Urinary bladder (tissue), 3 donors: ENCODE measurements at regions not wholly inside any gene's neighbourhood (a gene's known extent, or its start where the extent isn't known, plus 50 kb on each side); places are given as distances from the start of the nearest gene placed in this dataset.

Experiments used
- DNase-seq: peaks from one replicate; pipeline ENCODE4 v3.0.0-alpha.2; 2015; ENCODE audit errors: extremely low spot score
- H3K27ac ChIP-seq: one replicate; pipeline ENCODE4 v1.5.1; 2013; ENCODE audit warnings: low read depth, mild to moderate bottlenecking, moderate library complexity
- H3K36me3 ChIP-seq: one replicate; pipeline ENCODE4 v1.6.1; 2013; ENCODE audit warnings: mild to moderate bottlenecking, moderate library complexity; ENCODE audit not compliant: insufficient read depth
- H3K4me1 ChIP-seq: one replicate; pipeline ENCODE4 v1.6.1; 2013; ENCODE audit warnings: mild to moderate bottlenecking, moderate library complexity; ENCODE audit not compliant: insufficient read depth
- H3K4me3 ChIP-seq: one replicate; pipeline ENCODE4 v1.5.1; 2013; ENCODE audit warnings: low read depth, low read length
- WGBS: extraction: QIAGEN DNeasy Blood & Tissue Kit; methylation state at CpG from one replicate; pipeline ENCODE4 v1.1.7; 2013; 5-methylcytosine and 5-hydroxymethylcytosine counted together
- donor health status: healthy with polysubstance abuse.
- donor health status: healthy.

DNA sequence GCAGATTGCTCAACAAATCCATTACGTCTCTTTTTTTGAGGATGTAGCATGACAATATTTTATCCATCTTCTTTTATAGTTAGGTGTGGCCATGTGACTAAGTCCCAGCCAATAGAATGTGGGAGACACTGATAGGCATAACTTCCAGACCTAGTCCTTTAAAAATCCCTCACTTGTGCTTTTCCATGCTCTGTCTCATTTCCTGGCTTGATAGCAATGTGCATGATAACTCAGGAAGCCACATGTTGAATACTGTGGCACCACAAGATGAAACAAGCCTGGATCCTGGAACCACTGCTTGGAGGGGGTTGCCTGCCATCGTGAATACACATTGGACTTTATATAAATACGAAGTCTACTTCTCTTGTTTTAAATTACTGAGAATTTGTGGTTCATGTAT lies 184.0 kb upstream of the NEIL3 start:
- Histone ChIP-seq H3K4me3 (no peak overlapping the region), H3K27ac (no peak overlapping the region), H3K4me1 (no peaks in the 10 kb centered on the region), H3K36me3 (no peaks in the 10 kb centered on the region)
- no peak for DNase-seq
- 85% methylated on average over 3 of the region's 3 CpGs for WGBS

DNA sequence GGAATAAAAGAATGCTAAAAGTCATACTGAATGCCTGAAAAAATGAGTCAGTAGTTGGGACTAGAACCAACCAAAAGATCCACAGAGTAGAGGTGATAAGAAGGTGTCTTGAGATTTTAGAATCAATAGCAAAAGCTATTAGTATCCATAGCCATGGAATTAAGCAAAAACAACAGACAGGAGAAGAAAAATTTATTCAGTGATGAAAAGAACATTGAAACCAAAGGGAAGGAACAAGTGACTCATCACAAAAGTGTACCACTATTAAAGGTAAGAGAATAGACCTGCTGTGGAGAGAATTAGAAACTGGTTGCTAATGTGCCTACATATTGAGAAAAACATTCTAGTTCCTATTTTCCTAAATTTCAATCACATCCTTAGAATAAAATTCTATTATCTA lies 182.0 kb upstream of the NEIL3 start:
- Histone ChIP-seq H3K36me3 (no peaks in the 10 kb centered on the region), H3K4me3 (no peak overlapping the region), H3K4me1 (no peaks in the 10 kb centered on the region), H3K27ac (no peak overlapping the region)
- no peak for DNase-seq

DNA sequence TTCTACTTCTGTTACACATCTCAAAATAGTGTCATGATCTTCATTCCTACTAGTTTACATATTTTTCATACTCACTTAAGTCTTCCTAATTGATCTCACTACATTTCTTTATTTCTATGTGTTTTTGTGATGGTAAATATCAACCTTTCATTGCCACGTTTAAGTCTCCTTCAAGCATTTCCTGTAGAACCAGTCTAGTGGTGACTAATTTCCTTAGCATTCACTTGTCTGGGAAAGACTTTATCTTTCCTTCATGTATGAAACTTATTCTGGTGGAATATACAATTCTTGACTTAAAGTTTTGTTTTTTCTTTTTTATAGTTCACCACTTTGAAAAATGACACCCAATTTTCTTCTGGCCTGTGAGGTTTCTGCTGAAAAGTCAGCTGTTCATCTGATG lies 181.4 kb upstream of the NEIL3 start:
- Histone ChIP-seq H3K27ac (no peak overlapping the region), H3K36me3 (no peaks in the 10 kb centered on the region), H3K4me3 (no peak overlapping the region), H3K4me1 (no peaks in the 10 kb centered on the region)
- DNase-seq: no peak
- whole genome bisulfite sequencing: 64% methylated on average over 1 of the region's 1 CpG

DNA sequence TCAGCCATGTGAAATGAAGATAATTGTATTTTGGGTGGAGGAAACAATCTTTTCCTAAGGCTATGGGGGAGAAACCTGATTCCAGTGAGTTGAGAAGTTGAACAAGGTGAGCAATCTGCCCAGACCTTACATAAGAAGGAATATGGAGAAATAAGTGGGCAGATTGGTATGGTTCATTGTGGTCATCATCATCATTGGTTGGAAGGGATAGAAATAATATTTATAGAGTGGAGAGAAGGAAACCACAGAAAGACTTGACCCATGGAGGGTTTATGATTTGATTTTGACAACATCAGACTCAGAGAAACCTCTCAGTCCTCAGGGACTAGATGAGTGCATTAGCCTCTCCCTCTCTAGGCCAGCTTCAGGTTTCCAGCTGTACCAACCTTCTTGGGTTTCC lies 177.9 kb upstream of the NEIL3 start:
- H3K4me1 ChIP-seq: no peaks in the 10 kb centered on the region
- H3K4me3 ChIP-seq: no peak overlapping the region
- no peak overlapping the region for H3K27ac ChIP-seq
- no peaks in the 10 kb centered on the region for H3K36me3 ChIP-seq
- DNase-seq: no peak

DNA sequence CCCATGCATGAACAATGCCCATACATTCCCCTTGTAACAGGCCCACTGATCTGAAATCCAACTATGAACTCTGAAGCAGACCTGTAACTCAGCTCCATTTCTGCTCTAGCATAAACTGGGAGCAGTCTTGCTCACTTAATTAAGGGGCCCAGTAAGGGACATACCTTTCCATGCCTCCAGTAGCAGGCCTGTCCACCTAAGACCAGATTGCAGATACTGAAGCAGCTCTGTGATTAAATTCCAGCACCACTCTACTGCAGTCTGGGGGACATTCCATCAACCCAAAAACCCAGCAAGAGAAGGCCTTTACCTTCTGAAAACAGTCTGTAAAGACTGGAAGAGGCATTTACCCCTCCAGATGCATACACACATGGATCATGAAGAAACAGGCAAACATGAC lies 162.0 kb upstream of the NEIL3 start:
- no peak overlapping the region for H3K4me3 ChIP-seq
- H3K36me3 ChIP-seq: no peaks in the 10 kb centered on the region
- DNase-seq: no peak
- no peaks in the 10 kb centered on the region for H3K4me1 ChIP-seq
- H3K27ac ChIP-seq: no peak overlapping the region

DNA sequence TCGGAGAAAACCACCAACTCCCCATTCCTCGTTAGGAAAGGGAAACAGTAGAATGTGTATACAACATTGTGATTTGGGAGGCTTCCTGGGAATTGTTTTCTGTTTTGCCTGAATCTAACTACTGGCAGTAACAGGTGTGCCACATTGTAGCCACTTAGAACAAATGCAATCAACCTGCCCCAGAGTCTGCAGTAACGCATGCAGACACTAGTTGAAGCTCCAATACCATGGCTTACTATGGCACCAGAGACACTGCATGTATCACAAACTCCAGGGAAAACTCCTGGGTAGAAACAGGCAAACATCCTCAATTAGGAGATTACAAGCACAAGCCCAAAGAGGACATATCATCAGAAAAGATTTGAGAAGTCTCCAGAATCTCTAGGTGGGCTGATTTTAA lies 154.2 kb upstream of the NEIL3 start:
- Histone ChIP-seq H3K4me3 (no peak overlapping the region), H3K4me1 (no peaks in the 10 kb centered on the region), H3K36me3 (no peaks in the 10 kb centered on the region), H3K27ac (no peak overlapping the region)
- 86% methylated on average over 3 of the region's 3 CpGs for WGBS
- no peak for DNase-seq

DNA sequence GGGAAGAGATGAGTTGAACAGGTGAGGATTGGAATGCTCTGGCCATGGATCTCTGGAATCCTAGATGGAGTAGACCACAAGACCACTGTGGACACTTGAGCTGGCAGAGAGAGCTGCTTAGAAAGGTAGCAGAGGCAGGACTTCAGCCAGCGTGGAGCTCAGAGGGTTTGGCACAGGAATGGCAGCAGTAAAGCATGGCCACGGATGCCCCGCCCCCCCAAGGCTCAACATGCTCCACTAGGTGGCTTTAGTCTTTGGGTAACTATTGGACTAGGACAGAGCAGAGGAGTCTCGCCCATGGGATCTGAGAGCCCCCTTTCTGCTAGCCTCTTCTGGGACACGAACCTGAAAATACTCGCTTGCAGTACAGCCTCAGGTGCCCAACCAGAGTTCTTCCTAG lies 150.1 kb upstream of the NEIL3 start:
- Histone ChIP-seq H3K4me1 (no peaks in the 10 kb centered on the region), H3K36me3 (no peaks in the 10 kb centered on the region), H3K4me3 (no peak overlapping the region), H3K27ac (no peak overlapping the region)
- 76% methylated on average over 6 of the region's 6 CpGs for WGBS
- DNase-seq: no peak

DNA sequence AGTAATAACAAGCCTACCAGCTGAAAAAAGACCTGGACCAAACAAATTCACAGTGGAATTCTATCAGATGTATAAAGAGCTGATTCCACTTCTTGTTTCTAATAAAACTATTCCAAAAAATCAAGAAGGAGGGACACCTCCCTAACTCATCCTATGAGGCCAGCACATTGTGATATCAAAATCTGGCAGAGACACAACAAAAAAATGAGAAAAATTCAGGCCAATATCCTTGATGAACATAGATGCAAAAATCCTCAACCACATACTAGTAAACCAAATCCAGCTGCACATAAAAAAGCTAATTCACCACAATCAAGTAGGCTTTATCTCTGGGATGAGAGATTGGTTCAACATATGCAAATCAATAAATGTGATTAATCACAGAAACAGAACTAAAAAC lies 147.9 kb upstream of the NEIL3 start:
- DNase-seq: no peak
- Histone ChIP-seq H3K4me3 (no peak overlapping the region), H3K27ac (no peak overlapping the region), H3K4me1 (no peaks in the 10 kb centered on the region), H3K36me3 (no peaks in the 10 kb centered on the region)

DNA sequence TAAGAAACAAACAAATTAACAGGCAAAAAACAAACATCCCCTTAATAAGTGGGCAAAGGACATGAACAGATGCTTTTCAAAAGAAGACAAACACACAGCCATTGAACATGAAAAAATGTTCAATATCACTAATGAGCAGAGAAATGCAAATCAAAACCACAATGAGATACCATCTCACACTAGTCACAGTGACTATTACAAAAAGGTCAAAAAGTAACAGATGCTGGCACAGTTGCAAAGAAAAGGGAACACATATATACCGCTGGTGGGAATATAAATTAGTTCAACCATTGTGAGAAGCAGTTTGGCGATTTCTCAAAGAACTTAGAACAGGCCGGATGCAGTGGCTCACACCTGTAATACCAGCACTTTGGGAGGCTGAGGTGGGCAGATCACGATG lies 146.1 kb upstream of the NEIL3 start:
- H3K27ac ChIP-seq: no peak overlapping the region
- DNase-seq: no peak
- WGBS: 93% methylated on average over 4 of the region's 4 CpGs

DNA sequence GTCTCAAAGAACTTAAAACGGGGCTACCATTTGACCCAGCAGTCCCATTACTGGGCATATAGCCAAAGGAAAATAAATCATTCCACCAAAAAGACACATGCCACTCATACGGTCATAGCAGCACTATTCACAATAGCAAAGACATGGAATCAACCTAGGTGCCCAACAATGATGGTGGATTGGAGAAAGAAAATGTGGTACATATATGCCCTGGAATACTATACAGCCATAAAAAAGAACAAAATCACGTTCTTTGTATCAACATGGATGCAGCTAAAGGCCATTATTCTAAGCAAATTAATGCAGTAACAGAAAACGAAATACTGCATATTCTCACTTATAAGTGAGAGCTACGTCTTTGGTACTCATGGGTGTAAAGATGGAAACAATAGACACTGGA lies 138.1 kb upstream of the NEIL3 start:
- no peak overlapping the region for H3K27ac ChIP-seq
- no peak overlapping the region for H3K4me3 ChIP-seq
- WGBS: 86% methylated on average over 5 of the region's 5 CpGs
- no peaks in the 10 kb centered on the region for H3K4me1 ChIP-seq
- no peaks in the 10 kb centered on the region for H3K36me3 ChIP-seq
- no peak for DNase-seq

More for the DNA sequence above, 146.1 kb upstream of the NEIL3 start:
- Histone ChIP-seq H3K4me1 (no peaks in the 10 kb centered on the region), H3K36me3 (no peaks in the 10 kb centered on the region), H3K4me3 (no peak overlapping the region)

DNA sequence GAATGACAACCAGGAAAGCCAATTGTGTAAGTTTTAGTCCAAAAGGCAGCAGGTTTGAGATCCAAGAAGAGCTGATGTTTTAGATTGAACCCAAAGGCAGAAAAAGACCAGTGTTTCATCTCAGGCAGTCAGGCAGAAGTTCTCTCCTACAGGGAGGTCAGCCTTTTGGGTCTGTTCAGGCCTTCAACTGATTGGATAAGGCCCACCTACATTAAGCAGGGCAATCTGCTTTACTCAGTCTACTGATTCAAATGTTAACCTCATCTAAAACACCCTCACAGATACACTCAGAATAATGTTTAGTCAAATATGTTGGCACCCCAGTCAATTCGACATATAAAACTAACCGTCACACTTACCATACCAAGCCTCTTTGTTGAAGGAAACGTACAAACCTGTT lies 134.2 kb upstream of the NEIL3 start:
- DNase-seq: no peak
- no peaks in the 10 kb centered on the region for H3K4me1 ChIP-seq
- H3K27ac ChIP-seq: no peak overlapping the region
- H3K4me3 ChIP-seq: no peak overlapping the region
- H3K36me3 ChIP-seq: no peaks in the 10 kb centered on the region
- WGBS: 95% methylated on average over 3 of the region's 3 CpGs

DNA sequence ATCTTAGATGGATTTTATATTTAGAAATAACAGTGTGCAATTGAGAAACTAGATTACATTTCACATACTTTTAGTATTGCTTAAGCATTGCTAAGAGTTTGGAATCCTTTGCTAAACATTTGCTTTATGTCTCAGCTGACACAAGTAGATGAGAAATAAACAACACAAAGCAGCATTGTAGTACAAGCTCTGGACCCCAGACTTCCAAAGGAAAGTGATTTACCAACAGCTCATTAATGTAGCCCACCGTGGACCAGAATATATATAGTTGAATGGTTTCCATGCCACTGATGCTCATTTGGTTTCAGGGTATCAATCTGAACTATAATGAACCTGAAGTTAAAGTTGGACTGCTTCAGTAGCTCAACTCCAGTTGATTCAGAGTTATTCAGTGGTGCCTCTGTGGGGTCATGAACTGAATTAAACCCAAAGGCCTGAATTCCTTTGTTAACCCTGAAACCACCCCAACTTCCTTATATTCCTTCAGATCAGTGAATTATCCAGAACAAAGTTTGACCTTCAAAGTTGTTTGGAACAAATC lies 132.1 kb upstream of the NEIL3 start:
- 24% methylated on average over 1 of the region's 1 CpG for WGBS
- no peak overlapping the region for H3K4me3 ChIP-seq
- no peaks in the 10 kb centered on the region for H3K4me1 ChIP-seq
- H3K36me3 ChIP-seq: no peaks in the 10 kb centered on the region
- no peak overlapping the region for H3K27ac ChIP-seq
- no peak for DNase-seq

DNA sequence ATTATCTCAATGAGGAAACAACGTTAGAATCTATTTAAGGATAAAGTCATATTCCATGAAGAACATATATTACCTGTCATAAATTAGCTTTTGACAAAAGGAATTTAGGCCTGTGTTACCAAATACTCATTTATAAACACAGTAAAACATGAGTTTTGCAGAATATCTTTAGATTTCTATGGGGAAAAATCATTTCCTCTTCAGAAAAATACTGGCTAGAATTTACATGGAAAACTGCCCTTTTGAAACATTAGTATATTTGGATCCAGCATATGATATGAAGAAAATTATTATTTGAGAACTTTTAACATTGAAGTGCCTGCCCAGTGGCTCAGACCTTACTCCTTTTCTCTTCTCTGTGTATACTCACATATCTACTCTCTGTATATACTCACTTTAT lies 131.4 kb upstream of the NEIL3 start:
- 20% methylated on average over 1 of the region's 1 CpG for WGBS

DNA sequence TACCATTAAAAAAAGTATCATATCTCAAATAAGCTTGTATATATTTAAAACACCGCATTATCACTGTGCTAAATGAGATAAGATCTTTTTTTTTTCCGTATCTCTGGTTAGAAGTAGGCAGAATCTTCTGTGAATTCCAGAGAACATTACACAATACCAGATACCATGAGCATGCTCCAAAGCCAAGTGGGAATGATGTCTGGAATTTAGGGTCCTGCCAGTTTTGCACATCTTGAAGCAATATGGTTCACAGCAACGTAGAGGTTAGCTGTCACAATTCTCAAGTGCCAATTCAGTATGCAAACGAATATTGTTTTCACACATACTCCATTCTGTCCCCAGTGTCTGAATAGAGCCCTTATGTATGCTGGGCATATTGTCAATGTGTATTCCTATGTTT lies 127.5 kb upstream of the NEIL3 start:
- WGBS: 54% methylated on average over 4 of the region's 4 CpGs
- Histone ChIP-seq H3K4me1 (no peaks in the 10 kb centered on the region), H3K27ac (no peak overlapping the region), H3K36me3 (no peaks in the 10 kb centered on the region), H3K4me3 (no peak overlapping the region)
- no peak for DNase-seq

More for the DNA sequence above, 131.4 kb upstream of the NEIL3 start:
- Histone ChIP-seq H3K4me3 (no peak overlapping the region), H3K4me1 (no peaks in the 10 kb centered on the region), H3K36me3 (no peaks in the 10 kb centered on the region), H3K27ac (no peak overlapping the region)
- no peak for DNase-seq

DNA sequence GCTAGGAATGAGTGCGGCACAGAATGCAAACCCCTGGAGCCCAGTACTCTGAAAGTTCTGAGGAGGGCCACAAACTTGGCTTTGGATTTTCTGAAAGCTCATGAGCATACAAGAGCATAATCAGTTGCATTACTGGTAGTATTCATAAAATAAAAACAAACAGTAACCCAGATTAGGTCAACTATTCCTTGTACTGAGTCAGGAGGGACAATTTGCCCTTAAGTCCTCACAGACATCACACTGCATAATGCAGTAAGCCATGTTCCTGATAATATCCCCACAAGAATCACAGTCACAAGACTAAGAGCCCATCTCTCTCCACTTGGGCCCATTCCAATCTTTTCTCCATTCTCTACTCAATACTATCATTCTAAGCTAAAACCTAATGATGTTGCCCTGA lies 126.9 kb upstream of the NEIL3 start:
- H3K27ac ChIP-seq: no peak overlapping the region
- no peak for DNase-seq
- no peak overlapping the region for H3K4me3 ChIP-seq
- H3K36me3 ChIP-seq: no peaks in the 10 kb centered on the region
- no peaks in the 10 kb centered on the region for H3K4me1 ChIP-seq
- 99% methylated on average over 1 of the region's 1 CpG for WGBS
